Calu3 (cell line): ENCODE measurements at regions not wholly inside any gene's neighbourhood (a gene's known extent, or its start where the extent isn't known, plus 50 kb on each side); places are given as distances from the start of the nearest gene placed in this dataset.
"Not testable (repeated sequence)": the region's sequence is repeated elsewhere in the genome, so short reads cannot be mapped to it uniquely, and the experiment has no call there.

ENCODE experiments used
- BruUV-seq: library from RNA; stranded (reverse); fragments of 400-500 nt; replicated peaks from 2 replicates; lab custom pipeline; 2021; lab: Mats Ljungman, UMichigan
- CTCF ChIA-PET: fragments of 300-600 bp; sonication (Branson Sonifier 250); formaldehyde crosslinking; loops from one replicate; lab custom pipeline; 2022; ENCODE audit warnings: antibody characterized with exemption; lab: Charles Lee
- DNase-seq: peaks from one replicate; pipeline ENCODE4 v3.0.0; 2022
- H3K27ac Mint-ChIP-seq: one replicate; pipeline ENCODE4 v1.8.0; 2022; ENCODE audit warnings: mixed read lengths; ENCODE audit not compliant: unreplicated experiment
- H3K27me3 Mint-ChIP-seq: one replicate; pipeline ENCODE4 v1.8.0; 2022; ENCODE audit warnings: mixed read lengths; ENCODE audit not compliant: unreplicated experiment
- H3K36me3 Mint-ChIP-seq: one replicate; pipeline ENCODE4 v1.8.0; 2022; ENCODE audit warnings: mild to moderate bottlenecking, moderate library complexity, mixed read lengths; ENCODE audit not compliant: insufficient read depth, unreplicated experiment
- H3K4me1 Mint-ChIP-seq: one replicate; pipeline ENCODE4 v1.8.0; 2022; ENCODE audit warnings: mild to moderate bottlenecking, low read depth, mixed read lengths; ENCODE audit not compliant: unreplicated experiment
- H3K4me3 Mint-ChIP-seq: one replicate; pipeline ENCODE4 v1.8.0; 2022; ENCODE audit warnings: mild to moderate bottlenecking, low read depth, moderate library complexity, mixed read lengths; ENCODE audit not compliant: unreplicated experiment
- H3K9me3 Mint-ChIP-seq: one replicate; pipeline ENCODE4 v1.8.0; 2022; ENCODE audit warnings: low read depth, mixed read lengths; ENCODE audit not compliant: unreplicated experiment
- intact Hi-C: fragments of 100-400 bp; cut with micrococcal nuclease; formaldehyde crosslinking; loops from one replicate; pipeline ENCODE4 v1.10.0; 2022; ENCODE audit not compliant: unreplicated experiment
- TF ChIP-seq, protein P1 (sequence below): fragments of 200-600 bp; IDR thresholded peaks from one replicate; pipeline ENCODE4 v1.8.0; 2022; ENCODE audit warnings: antibody characterized with exemption; ENCODE audit not compliant: unreplicated experiment

DNA sequence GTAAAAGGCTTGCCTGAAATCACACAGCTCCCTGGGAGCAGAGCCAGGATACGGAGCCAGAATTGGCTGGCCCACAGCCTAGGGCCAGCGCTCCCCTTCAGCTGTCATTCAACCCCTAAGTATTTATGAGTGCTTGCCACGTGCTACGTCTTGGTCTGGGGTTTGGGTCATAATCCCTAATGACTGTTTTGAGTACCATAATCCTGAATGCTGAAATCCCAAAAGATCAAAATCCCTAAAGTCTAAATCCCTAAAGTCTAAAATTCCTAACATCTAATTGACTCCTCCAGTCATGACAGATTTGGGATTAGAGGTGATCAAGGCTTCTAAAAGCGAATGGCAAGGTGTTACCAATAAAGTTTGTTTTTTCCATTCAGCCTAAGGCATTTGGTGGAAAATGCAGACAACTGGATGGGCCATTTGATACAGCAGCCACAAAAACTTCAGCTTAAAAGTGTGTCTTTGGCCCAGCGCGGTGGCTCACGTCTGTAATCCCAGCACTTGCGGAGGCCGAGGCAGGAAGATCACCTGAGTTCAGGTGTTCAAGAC, 59.8 kb upstream of the PRR5 start:
- Mint-ChIP-seq H3K4me1 (peaks cover 13% of the 10 kb centered on the region), H3K27me3 (peaks cover 77% of the 10 kb centered on the region), H3K27ac (no peak overlapping the region), H3K9me3 (no peaks in the 10 kb centered on the region), H3K4me3 (no peak overlapping the region), H3K36me3 (no peaks in the 10 kb centered on the region)
- DNase-seq, result no peak
- intact Hi-C loops, result no loop called here
- BruUV-seq, result no TSS peak
- TF ChIP-seq, protein P1, sequence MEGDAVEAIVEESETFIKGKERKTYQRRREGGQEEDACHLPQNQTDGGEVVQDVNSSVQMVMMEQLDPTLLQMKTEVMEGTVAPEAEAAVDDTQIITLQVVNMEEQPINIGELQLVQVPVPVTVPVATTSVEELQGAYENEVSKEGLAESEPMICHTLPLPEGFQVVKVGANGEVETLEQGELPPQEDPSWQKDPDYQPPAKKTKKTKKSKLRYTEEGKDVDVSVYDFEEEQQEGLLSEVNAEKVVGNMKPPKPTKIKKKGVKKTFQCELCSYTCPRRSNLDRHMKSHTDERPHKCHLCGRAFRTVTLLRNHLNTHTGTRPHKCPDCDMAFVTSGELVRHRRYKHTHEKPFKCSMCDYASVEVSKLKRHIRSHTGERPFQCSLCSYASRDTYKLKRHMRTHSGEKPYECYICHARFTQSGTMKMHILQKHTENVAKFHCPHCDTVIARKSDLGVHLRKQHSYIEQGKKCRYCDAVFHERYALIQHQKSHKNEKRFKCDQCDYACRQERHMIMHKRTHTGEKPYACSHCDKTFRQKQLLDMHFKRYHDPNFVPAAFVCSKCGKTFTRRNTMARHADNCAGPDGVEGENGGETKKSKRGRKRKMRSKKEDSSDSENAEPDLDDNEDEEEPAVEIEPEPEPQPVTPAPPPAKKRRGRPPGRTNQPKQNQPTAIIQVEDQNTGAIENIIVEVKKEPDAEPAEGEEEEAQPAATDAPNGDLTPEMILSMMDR, result no peak
- CTCF ChIA-PET, result no interaction called here

DNA sequence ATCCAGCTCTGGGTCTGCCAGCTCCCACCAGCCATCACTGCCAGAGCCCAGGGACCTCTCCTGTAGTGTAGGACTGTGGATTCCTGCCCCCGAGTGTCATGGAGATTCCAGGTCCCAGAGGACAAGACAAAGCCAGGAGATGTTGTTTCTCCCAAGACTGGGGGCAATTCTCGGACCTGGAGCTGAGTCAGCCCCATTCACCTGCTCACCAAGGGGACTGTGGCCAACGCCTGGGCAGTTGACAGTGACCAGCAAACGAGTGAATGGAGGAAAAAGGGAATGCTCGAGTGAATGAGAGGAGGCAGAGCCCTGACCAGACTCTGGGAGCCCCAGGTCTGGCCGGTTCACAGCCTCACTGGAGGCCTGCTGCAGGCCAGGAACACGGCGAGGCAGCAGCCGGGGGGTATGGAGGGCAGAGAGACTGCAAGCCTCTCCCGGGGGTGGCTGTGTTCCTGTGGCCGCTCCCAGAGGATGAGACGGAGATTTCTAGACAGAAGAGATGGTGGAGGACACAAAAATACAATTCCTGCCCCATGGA, 61.3 kb upstream of the PRR5 start:
- Mint-ChIP-seq H3K27me3 (peaks cover 86% of the 10 kb centered on the region), H3K4me3 (no peak overlapping the region), H3K27ac (no peak overlapping the region), H3K36me3 (no peaks in the 10 kb centered on the region), H3K9me3 (no peaks in the 10 kb centered on the region), H3K4me1 (peaks cover 12% of the 10 kb centered on the region)
- CTCF ChIA-PET, result no interaction called here
- intact Hi-C loops, result no loop called here
- BruUV-seq, result no TSS peak
- DNase-seq, result no peak
- TF ChIP-seq, protein P1, result no peak

DNA sequence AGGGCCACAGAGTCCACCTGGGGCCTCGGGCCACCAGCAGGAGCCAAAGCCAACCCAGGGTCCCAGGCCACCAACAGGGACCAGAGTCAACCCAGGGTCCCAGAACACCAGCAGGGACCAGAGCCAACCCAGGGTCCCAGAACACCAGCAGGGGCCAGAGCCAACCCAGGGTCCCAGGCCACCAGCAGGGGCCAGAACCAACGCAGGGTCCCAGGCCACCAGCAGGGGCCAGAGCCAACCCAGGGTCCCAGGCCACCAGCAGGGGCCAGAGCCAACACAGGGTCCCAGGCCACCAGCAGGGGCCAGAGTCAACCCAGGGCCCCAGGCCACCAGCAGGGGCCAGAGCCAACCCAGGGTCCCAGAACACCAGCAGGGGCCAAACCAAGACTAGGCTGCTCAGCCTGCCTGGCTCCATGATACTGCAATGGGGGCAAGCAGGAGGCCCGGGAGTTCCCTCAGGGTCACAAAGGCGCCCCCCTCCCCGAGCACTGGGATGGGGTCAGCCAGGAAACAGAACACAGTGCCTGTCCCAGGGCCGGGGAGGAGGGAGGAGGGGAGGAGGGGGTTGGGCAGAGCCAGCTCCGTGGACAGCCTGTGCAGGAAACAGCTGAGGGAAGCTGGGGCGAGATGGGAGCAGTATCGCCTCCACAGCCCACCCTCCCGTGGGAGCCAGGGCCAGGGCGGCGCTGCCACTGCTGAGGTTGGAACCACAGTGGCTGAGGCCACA, 62.0 kb upstream of the PRR5 start:
- intact Hi-C loops, result no loop called here
- no peak overlapping the region for H3K27ac Mint-ChIP-seq
- H3K9me3 Mint-ChIP-seq, result no peaks in the 10 kb centered on the region
- no peaks in the 10 kb centered on the region for H3K36me3 Mint-ChIP-seq
- H3K4me3 Mint-ChIP-seq, result no peak overlapping the region
- peaks cover 83% of the 10 kb centered on the region for H3K27me3 Mint-ChIP-seq
- H3K4me1 Mint-ChIP-seq, result peaks cover 6% of the 10 kb centered on the region
- BruUV-seq, result no TSS peak
- DNase-seq, result no peak
- CTCF ChIA-PET, result no interaction called here
- TF ChIP-seq, protein P1, result no peak

DNA sequence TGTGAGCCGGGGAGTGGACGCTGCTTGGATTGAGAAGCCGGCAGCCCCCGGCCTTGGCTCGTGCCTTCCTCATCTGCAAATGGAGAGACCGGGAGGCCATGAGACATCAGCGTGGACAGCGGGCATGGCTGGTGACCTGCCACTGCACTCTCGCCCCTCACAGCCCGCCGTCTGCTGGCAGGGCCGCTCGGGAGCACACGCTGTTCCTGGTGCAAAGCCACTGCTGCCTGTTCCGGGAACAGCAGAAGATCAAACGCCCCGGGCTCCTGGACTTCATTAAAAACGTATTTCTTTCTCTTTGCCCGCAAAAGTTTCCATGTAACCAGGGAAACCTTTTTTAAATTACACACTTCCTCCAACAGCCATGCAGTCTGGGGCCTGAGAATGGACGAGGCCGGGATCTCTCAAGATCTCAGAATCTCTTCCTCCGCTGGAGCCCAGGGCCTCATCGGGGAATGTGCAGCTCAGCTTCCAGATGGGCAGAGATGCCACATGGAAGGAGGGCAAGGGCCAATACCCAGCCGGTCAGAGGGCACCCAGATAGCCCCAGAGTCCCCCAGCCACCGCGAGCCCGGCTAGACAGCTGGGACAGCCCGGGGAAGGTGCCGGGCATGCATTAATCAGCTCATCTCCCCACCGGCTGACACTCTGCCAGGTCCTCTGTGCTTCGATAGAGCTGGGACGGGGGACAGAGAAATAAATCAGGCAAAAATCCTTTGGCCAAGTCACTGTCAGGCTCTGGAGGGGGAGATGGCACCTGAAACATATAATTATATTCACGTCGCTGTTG, 62.8 kb upstream of the PRR5 start:
- Mint-ChIP-seq H3K27ac (no peak overlapping the region), H3K4me1 (no peaks in the 10 kb centered on the region), H3K36me3 (no peaks in the 10 kb centered on the region), H3K9me3 (no peaks in the 10 kb centered on the region), H3K27me3 (peaks cover 74% of the 10 kb centered on the region), H3K4me3 (no peak overlapping the region)
- CTCF ChIA-PET, result no interaction called here
- intact Hi-C loops, result no loop called here
- DNase-seq, result no peak
- TF ChIP-seq, protein P1, result no peak
- no TSS peak for BruUV-seq

DNA sequence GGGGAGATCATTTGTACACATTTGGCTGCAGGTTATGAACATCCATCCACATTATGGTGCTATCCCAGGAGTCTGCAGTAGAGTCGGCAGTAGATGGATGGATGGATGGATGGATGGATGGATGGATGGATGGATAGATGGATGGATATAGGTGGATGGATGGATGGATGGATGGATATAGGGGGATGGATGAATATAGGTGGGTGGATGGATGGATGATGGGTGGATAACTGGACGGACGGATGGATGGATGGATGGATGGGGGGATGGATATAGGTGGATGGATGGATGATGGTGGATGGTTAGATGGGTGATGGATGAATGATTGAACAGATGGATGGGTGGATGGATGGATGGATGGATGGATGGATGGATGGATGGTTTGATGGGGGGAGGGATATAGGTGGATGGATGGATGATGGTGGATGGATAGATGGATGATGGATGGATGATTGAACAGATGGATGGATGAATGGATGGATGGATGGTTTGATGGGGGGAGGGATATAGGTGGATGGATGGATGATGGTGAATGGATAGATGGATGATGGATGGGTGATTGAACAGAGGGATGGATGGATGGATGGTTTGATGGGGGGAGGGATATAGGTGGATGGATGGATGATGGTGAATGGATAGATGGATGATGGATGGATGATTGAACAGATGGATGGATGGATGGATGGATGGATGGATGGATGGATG, 65.3 kb upstream of the PRR5 start:
- CTCF ChIA-PET, result interaction anchor here (0.7 to 1.7 kb wide), 2 partner anchors 9 to 392 kb away, joined by 3 read pairs; no protein-coding TSS in a partner anchor
- DNase-seq, BruUV-seq, H3K4me1 Mint-ChIP-seq, H3K9me3 Mint-ChIP-seq, H3K36me3 Mint-ChIP-seq, H3K27ac Mint-ChIP-seq, intact Hi-C loops, H3K4me3 Mint-ChIP-seq: not testable (repeated sequence)
- peaks cover 49% of the 10 kb centered on the region for H3K27me3 Mint-ChIP-seq

DNA sequence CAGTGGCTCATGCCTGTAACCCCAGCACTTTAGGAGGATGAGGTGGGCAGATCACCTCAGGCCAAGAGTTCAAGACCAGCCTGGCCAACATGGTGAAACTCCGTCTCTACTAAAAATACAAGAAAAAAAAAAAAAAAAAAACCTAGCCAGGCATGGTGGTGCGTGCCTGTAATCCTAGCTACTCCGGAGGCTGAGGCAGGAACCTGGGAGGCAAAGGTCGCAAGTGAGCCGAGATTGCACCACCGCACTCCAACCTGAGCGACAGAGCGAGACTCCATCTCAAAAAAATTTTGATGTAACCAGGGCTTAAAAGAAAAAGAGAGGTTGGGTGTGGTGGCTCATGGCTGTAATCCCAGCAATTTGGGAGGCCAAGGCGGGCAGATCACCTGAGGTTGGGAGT, 66.4 kb upstream of the PRR5 start:
- H3K4me1 Mint-ChIP-seq, result not testable (repeated sequence)

More for the DNA sequence above, 66.4 kb upstream of the PRR5 start:
- H3K27me3 Mint-ChIP-seq, result peaks cover 38% of the 10 kb centered on the region
- H3K36me3 Mint-ChIP-seq, intact Hi-C loops, H3K9me3 Mint-ChIP-seq, DNase-seq, H3K4me3 Mint-ChIP-seq, BruUV-seq, H3K27ac Mint-ChIP-seq: not testable (repeated sequence)
- CTCF ChIA-PET, result interaction anchor here (0.7 to 1.7 kb wide), 3 partner anchors 10 to 761 kb away, joined by 3 to 5 read pairs (median 4); no protein-coding TSS in a partner anchor
